Neuronal stem cell (in vitro differentiated cells): ENCODE measurements at regions not wholly inside any gene's neighbourhood (a gene's known extent, or its start where the extent isn't known, plus 50 kb on each side); places are given as distances from the start of the nearest gene placed in this dataset.

Source experiments
- DNase-seq: peaks from one replicate; pipeline ENCODE4 v3.0.0-alpha.2; 2013; ENCODE audit warnings: low spot score
- H2AFZ ChIP-seq: one replicate; pipeline ENCODE4 v1.6.1; 2013; ENCODE audit warnings: mild to moderate bottlenecking, low read length, inconsistent platforms
- H2AK5ac ChIP-seq: 2 replicates; pipeline ENCODE4 v1.6.1; 2013; ENCODE audit warnings: low read depth, mild to moderate bottlenecking, inconsistent platforms, low read length, moderate library complexity, mixed read lengths
- H2BK120ac ChIP-seq: 2 replicates; pipeline ENCODE4 v1.6.1; 2013; ENCODE audit warnings: low read depth, mild to moderate bottlenecking, inconsistent platforms, low read length, moderate library complexity, mixed read lengths
- H2BK12ac ChIP-seq: one replicate; pipeline ENCODE4 v1.6.1; 2013; ENCODE audit warnings: low read length, inconsistent platforms
- H2BK15ac ChIP-seq: 2 replicates; pipeline ENCODE4 v1.6.1; 2013; ENCODE audit warnings: mild to moderate bottlenecking, low read length, inconsistent platforms, mixed read lengths
- H2BK5ac ChIP-seq: one replicate; pipeline ENCODE4 v1.6.1; 2013; ENCODE audit warnings: inconsistent platforms, mild to moderate bottlenecking, low read length, moderate library complexity
- H3K14ac ChIP-seq: one replicate; pipeline ENCODE4 v1.6.1; 2013; ENCODE audit warnings: low read length, inconsistent platforms
- H3K18ac ChIP-seq: 2 replicates; pipeline ENCODE4 v1.6.1; 2013; ENCODE audit warnings: low read length, inconsistent platforms
- H3K23ac ChIP-seq: 2 replicates; pipeline ENCODE4 v1.6.1; 2013; ENCODE audit warnings: low read depth, mild to moderate bottlenecking, mixed read lengths, low read length, inconsistent platforms; ENCODE audit not compliant: poor library complexity
- H3K27ac ChIP-seq: replicated peaks from 3 replicates; pipeline ENCODE4 v1.5.1; 2013; ENCODE audit warnings: low read length, inconsistent platforms
- H3K27me3 ChIP-seq, 3 experiments: 2 replicates each; pipeline ENCODE4 v1.6.1; 2013; ENCODE audit warnings: low read length in 3 of 3, mild to moderate bottlenecking in 2 of 3, inconsistent platforms in 1 of 3, low read depth in 1 of 3, mixed read lengths in 1 of 3, moderate library complexity in 1 of 3; ENCODE audit not compliant: control insufficient read depth in 3 of 3, insufficient read depth in 3 of 3
- H3K36me3 ChIP-seq, 2 donors: replicated peaks in 1 of 2; 2 replicates each; pipeline ENCODE4 v1.6.1; 2013; ENCODE audit warnings: low read length in 2 of 2; ENCODE audit not compliant: control insufficient read depth in 2 of 2, insufficient read depth in 2 of 2
- H3K4ac ChIP-seq: 2 replicates; pipeline ENCODE4 v1.6.1; 2013; ENCODE audit warnings: inconsistent platforms, mild to moderate bottlenecking, low read length, moderate library complexity
- H3K4me1 ChIP-seq, 2 donors: 1 replicate in 1 of 2; 2 replicates in 1 of 2; pipeline ENCODE4 v1.6.1; 2013; ENCODE audit warnings: low read length in 2 of 2, low read depth in 1 of 2; ENCODE audit not compliant: control insufficient read depth in 2 of 2, insufficient read depth in 1 of 2
- H3K4me2 ChIP-seq: one replicate; pipeline ENCODE4 v1.6.1; 2013; ENCODE audit warnings: mild to moderate bottlenecking, low read length, inconsistent platforms; ENCODE audit not compliant: insufficient read depth, poor library complexity, severe bottlenecking
- H3K4me3 ChIP-seq, 2 donors: 2 replicates each; pipeline ENCODE4 v1.5.1; 2013; ENCODE audit warnings: low read length in 2 of 2, mild to moderate bottlenecking in 2 of 2, inconsistent platforms in 1 of 2, moderate library complexity in 1 of 2
- H3K79me1 ChIP-seq: one replicate; pipeline ENCODE4 v1.6.1; 2013; ENCODE audit warnings: low read depth, mild to moderate bottlenecking, inconsistent platforms, low read length, moderate library complexity
- H3K9ac ChIP-seq: one replicate; pipeline ENCODE4 v1.6.1; 2013; ENCODE audit warnings: mild to moderate bottlenecking, low read depth, low read length, inconsistent platforms; ENCODE audit not compliant: poor library complexity
- H3K9me3 ChIP-seq, 2 donors: replicated peaks in 1 of 2; 2 replicates each; pipeline versions ENCODE3 to v1.6.1; 2013; ENCODE audit warnings: low read length in 2 of 2, mild to moderate bottlenecking in 2 of 2, inconsistent platforms in 1 of 2, low read depth in 1 of 2, mixed read lengths in 1 of 2, moderate library complexity in 1 of 2; ENCODE audit not compliant: control insufficient read depth in 2 of 2, insufficient read depth in 1 of 2
- H4K8ac ChIP-seq: one replicate; pipeline ENCODE4 v1.6.1; 2013; ENCODE audit warnings: low read depth, mild to moderate bottlenecking, inconsistent platforms, low read length, moderate library complexity
- H4K91ac ChIP-seq: one replicate; pipeline ENCODE4 v1.6.1; 2013; ENCODE audit warnings: low read length, low read depth, mild to moderate bottlenecking, inconsistent platforms; ENCODE audit not compliant: poor library complexity
- WGBS, 2 donors: extraction: QIAGEN DNeasy Blood & Tissue Kit; methylation state at CpG; one replicate each; pipeline ENCODE4 v1.1.7; 2013; ENCODE audit warnings: missing lambda C conversion rate in 2 of 2, mixed read lengths in 1 of 2; ENCODE audit not compliant: insufficient read length in 2 of 2, insufficient replicate concordance in 1 of 2; ENCODE audit errors: extremely low coverage in 2 of 2; 5-methylcytosine and 5-hydroxymethylcytosine counted together

GRCh38 chr2:174662459-174662858, 64.9 kb upstream of the WIPF1 start:
- H3K18ac ChIP-seq = no peak overlapping the region
- no peaks in the 10 kb centered on the region for H3K27me3 ChIP-seq
- no peak overlapping the region for H3K9ac ChIP-seq
- no peak overlapping the region for H3K4me2 ChIP-seq
- peaks cover 0 to 34% of the 10 kb centered on the region in 2 donors for H3K36me3 ChIP-seq
- no peak overlapping the region for H2AK5ac ChIP-seq
- no CpG with 5 or more reads among the region's 3 CpGs for WGBS, 2 donors
- no peak overlapping the region for H2BK5ac ChIP-seq
- no peak overlapping the region for H3K27ac ChIP-seq
- H3K4ac ChIP-seq = no peak overlapping the region
- no peak overlapping the region for H4K8ac ChIP-seq
- H2BK12ac ChIP-seq = no peak overlapping the region
- peaks cover 4% of the 10 kb centered on the region for H3K79me1 ChIP-seq
- H3K4me1 ChIP-seq = peaks cover 7 to 11% of the 10 kb centered on the region in 2 donors
- no peak overlapping the region for H3K4me3 ChIP-seq
- H2BK120ac ChIP-seq = no peak overlapping the region
- H2BK15ac ChIP-seq = no peak overlapping the region
- no peak overlapping the region for H3K14ac ChIP-seq
- H3K9me3 ChIP-seq = no peaks in the 10 kb centered on the region
- no peak for DNase-seq
- H2AFZ ChIP-seq = no peak overlapping the region
- no peak overlapping the region for H3K23ac ChIP-seq
- no peak overlapping the region for H4K91ac ChIP-seq

GRCh38 chr2:174660984-174661675, 63.5 kb upstream of the WIPF1 start:
- Histone ChIP-seq H4K91ac (no peak overlapping the region), H3K79me1 (peaks cover 4% of the 10 kb centered on the region), H2AK5ac (no peak overlapping the region), H2BK15ac (no peak overlapping the region), H3K18ac (no peak overlapping the region), H3K36me3 (peaks cover 0 to 34% of the 10 kb centered on the region in 2 donors), H4K8ac (no peak overlapping the region), H2BK12ac (no peak overlapping the region), H3K9me3 (no peaks in the 10 kb centered on the region), H3K4me2 (no peak overlapping the region), H3K27me3 (no peaks in the 10 kb centered on the region), H3K23ac (no peak overlapping the region), H3K14ac (no peak overlapping the region), H2BK120ac (no peak overlapping the region), H3K4me3 (no peak overlapping the region), H2BK5ac (no peak overlapping the region), H3K27ac (no peak overlapping the region), H3K4me1 (no peaks in the 10 kb centered on the region), H2AFZ (no peak overlapping the region), H3K4ac (no peak overlapping the region), H3K9ac (no peak overlapping the region)
- WGBS, 2 donors = no CpG with 5 or more reads among the region's 9 CpGs
- no peak for DNase-seq

GRCh38 chr2:174659069-174659900, 61.7 kb upstream of the WIPF1 start:
- H3K9me3 ChIP-seq = peaks cover 3 to 9% of the 10 kb centered on the region in 2 donors
- no peak overlapping the region for H2AFZ ChIP-seq
- H2BK12ac ChIP-seq = no peak overlapping the region
- no peak overlapping the region for H3K14ac ChIP-seq
- H3K4me1 ChIP-seq = no peaks in the 10 kb centered on the region
- H3K27ac ChIP-seq = no peak overlapping the region
- DNase-seq = no peak
- H3K9ac ChIP-seq = no peak overlapping the region
- no peak overlapping the region for H2AK5ac ChIP-seq
- no peaks in the 10 kb centered on the region for H3K27me3 ChIP-seq
- no peak overlapping the region for H4K91ac ChIP-seq
- H2BK15ac ChIP-seq = no peak overlapping the region
- H3K18ac ChIP-seq = no peak overlapping the region
- H3K79me1 ChIP-seq = peaks cover 2% of the 10 kb centered on the region
- no peak overlapping the region for H4K8ac ChIP-seq
- H3K36me3 ChIP-seq = peaks cover 0 to 34% of the 10 kb centered on the region in 2 donors
- no CpG with 5 or more reads among the region's 7 CpGs for WGBS, 2 donors
- no peak overlapping the region for H2BK5ac ChIP-seq
- H3K4ac ChIP-seq = no peak overlapping the region
- no peak overlapping the region for H3K23ac ChIP-seq
- H3K4me3 ChIP-seq = no peak overlapping the region
- no peak overlapping the region for H2BK120ac ChIP-seq
- H3K4me2 ChIP-seq = no peak overlapping the region

- Histone ChIP-seq H3K4me1 (no peaks in the 10 kb centered on the region), H4K8ac (no peak overlapping the region), H2BK15ac (no peak overlapping the region), H3K9me3 (peaks cover 3 to 9% of the 10 kb centered on the region in 2 donors), H3K18ac (no peak overlapping the region), H3K4ac (no peak overlapping the region), H3K23ac (no peak overlapping the region), H3K4me2 (no peak overlapping the region), H3K4me3 (no peak overlapping the region), H3K36me3 (peaks cover 0 to 31% of the 10 kb centered on the region in 2 donors), H3K14ac (no peak overlapping the region), H4K91ac (no peak overlapping the region), H2BK120ac (no peak overlapping the region), H3K9ac (no peak overlapping the region), H3K27me3 (no peaks in the 10 kb centered on the region), H3K79me1 (peaks cover 2% of the 10 kb centered on the region), H2BK12ac (no peak overlapping the region), H2AFZ (no peak overlapping the region), H2AK5ac (no peak overlapping the region), H2BK5ac (no peak overlapping the region), H3K27ac (no peak overlapping the region)
- no peak for DNase-seq
These were observed 59.1 kb upstream of the WIPF1 start for GRCh38 chr2:174656676-174657176.
